ENCODE measurements at regions not wholly inside any gene's neighbourhood (a gene's known extent, or its start where the extent isn't known, plus 50 kb on each side); places are given as distances from the start of the nearest gene placed in this dataset.

- TF ChIP-seq CTCF (conservative IDR thresholded peaks at IDR 0.05; ENCODE audit: low read depth, low read length): no peak
- no peak for DNase-seq (ENCODE audit: low read depth)
- H3K4me3 ChIP-seq (ENCODE audit: low read depth, low read length): no peak overlapping the region
These were observed 217.6 kb downstream of the KBTBD8 start for GRCh38 chr3:67215690-67216089.

GRCh38 chr3:67227030-67227429 lies 228.9 kb downstream of the KBTBD8 start:
- no peak for DNase-seq (ENCODE audit: low read depth)
- TF ChIP-seq CTCF (conservative IDR thresholded peaks at IDR 0.05; ENCODE audit: low read depth, low read length): no peak
- no peak overlapping the region for H3K4me3 ChIP-seq (ENCODE audit: low read depth, low read length)

- DNase-seq (ENCODE audit: low read depth): no peak
- H3K4me3 ChIP-seq (ENCODE audit: low read depth, low read length): no peak overlapping the region
- no peak for TF ChIP-seq CTCF (conservative IDR thresholded peaks at IDR 0.05; ENCODE audit: low read depth, low read length)
These were observed 230.0 kb downstream of the KBTBD8 start for GRCh38 chr3:67228136-67228535.

- TF ChIP-seq CTCF (conservative IDR thresholded peaks at IDR 0.05; ENCODE audit: low read depth, low read length): no peak
- DNase-seq (ENCODE audit: low read depth): no peak
- no peak overlapping the region for H3K4me3 ChIP-seq (ENCODE audit: low read depth, low read length)
These were observed 234.5 kb downstream of the KBTBD8 start for GRCh38 chr3:67232642-67233041.

GRCh38 chr3:67239353-67239752 lies 241.2 kb downstream of the KBTBD8 start:
- DNase-seq (ENCODE audit: low read depth): no peak
- no peak overlapping the region for H3K4me3 ChIP-seq (ENCODE audit: low read depth, low read length)
- no peak for TF ChIP-seq CTCF (conservative IDR thresholded peaks at IDR 0.05; ENCODE audit: low read depth, low read length)

- TF ChIP-seq CTCF (conservative IDR thresholded peaks at IDR 0.05; ENCODE audit: low read depth, low read length): no peak
- no peak overlapping the region for H3K4me3 ChIP-seq (ENCODE audit: low read depth, low read length)
- DNase-seq (ENCODE audit: low read depth): no peak
These were observed 243.0 kb downstream of the KBTBD8 start for GRCh38 chr3:67241084-67241483.

- no peak for TF ChIP-seq CTCF (conservative IDR thresholded peaks at IDR 0.05; ENCODE audit: low read depth, low read length)
- DNase-seq (ENCODE audit: low read depth): no peak
- no peak overlapping the region for H3K4me3 ChIP-seq (ENCODE audit: low read depth, low read length)
These were observed 246.0 kb downstream of the KBTBD8 start for GRCh38 chr3:67244130-67244529.
